ENCODE measurements at regions not wholly inside any gene's neighbourhood (a gene's known extent, or its start where the extent isn't known, plus 50 kb on each side); places are given as distances from the start of the nearest gene placed in this dataset.

DNA sequence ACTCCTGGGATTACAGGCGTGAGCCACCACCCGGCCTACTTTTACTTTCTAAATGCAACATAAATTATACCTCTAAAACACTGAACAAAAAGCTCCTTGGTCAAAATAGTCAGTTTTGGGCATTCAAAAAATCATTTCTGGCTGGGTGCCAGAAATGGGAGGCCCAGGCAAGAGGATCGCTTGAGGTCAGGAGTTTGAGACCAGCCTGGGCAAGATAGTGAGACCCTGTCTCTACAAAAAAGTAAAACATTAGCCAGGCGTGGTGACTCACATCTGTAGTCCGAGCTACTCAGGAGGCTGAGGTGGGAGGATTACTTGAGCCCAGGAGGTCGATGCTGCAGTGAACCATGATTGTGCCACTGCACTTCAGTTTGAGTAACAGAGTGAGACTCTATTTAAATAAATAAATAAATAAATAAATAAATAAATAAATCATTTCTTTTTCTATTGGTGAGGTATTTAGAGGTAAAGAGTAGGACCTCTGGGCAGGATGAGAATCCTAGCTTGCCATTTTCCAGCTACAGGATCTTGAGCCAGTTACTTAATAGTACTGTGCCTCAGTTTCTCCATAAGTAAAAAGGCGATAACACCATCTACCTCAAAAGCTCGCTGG, 87.6 kb downstream of the SKIDA1 start:
- no peak for TF ChIP-seq POLR2A (IDR thresholded peaks at IDR 0.05)
- TF ChIP-seq, protein P1, sequence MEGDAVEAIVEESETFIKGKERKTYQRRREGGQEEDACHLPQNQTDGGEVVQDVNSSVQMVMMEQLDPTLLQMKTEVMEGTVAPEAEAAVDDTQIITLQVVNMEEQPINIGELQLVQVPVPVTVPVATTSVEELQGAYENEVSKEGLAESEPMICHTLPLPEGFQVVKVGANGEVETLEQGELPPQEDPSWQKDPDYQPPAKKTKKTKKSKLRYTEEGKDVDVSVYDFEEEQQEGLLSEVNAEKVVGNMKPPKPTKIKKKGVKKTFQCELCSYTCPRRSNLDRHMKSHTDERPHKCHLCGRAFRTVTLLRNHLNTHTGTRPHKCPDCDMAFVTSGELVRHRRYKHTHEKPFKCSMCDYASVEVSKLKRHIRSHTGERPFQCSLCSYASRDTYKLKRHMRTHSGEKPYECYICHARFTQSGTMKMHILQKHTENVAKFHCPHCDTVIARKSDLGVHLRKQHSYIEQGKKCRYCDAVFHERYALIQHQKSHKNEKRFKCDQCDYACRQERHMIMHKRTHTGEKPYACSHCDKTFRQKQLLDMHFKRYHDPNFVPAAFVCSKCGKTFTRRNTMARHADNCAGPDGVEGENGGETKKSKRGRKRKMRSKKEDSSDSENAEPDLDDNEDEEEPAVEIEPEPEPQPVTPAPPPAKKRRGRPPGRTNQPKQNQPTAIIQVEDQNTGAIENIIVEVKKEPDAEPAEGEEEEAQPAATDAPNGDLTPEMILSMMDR (IDR thresholded peaks at IDR 0.05): no peak
